Heart left ventricle (tissue), 16 donors: ENCODE measurements at regions not wholly inside any gene's neighbourhood (a gene's known extent, or its start where the extent isn't known, plus 50 kb on each side); places are given as distances from the start of the nearest gene placed in this dataset.
A peak's percentile ranks its signal among the peaks of the same experiment; 100 is the strongest.

Source experiments
- ATAC-seq, 4 donors: fragments of 200-7000 bp; cut with Tn5 transposase; one replicate each; pipeline ENCODE4 v1.9.1; 2020 to 2022; ENCODE audit warnings: moderate library complexity in 4 of 4, mild to moderate bottlenecking in 3 of 4, moderate number of reproducible peaks in 1 of 4
- DNase-seq, 5 donors: peaks; one replicate each; pipeline ENCODE4 v3.0.0-alpha.2; 2020
- H3K27ac ChIP-seq, 12 donors: fragments of 200-600 bp; sonication (generic) in 4 of 12; one replicate each; pipeline versions ENCODE4 v1.5.0 to v1.8.0; 2016 to 2022; ENCODE audit warnings: mild to moderate bottlenecking in 2 of 12
- H3K27me3 ChIP-seq, 9 donors: fragments of 200-600 bp; sonication (generic) in 2 of 9; one replicate each; pipeline versions ENCODE4 v1.5.1 to v1.8.0; 2016 to 2022; ENCODE audit warnings: mild to moderate bottlenecking in 3 of 9
- H3K36me3 ChIP-seq, 9 donors: fragments of 200-600 bp; sonication (generic) in 2 of 9; one replicate each; pipeline versions ENCODE4 v1.5.0 to v1.8.0; 2018 to 2022; ENCODE audit warnings: mild to moderate bottlenecking in 2 of 9
- H3K4me1 ChIP-seq, 12 donors: fragments of 200-600 bp; sonication (generic) in 4 of 12; one replicate each; pipeline versions ENCODE4 v1.5.0 to v1.8.0; 2016 to 2022; ENCODE audit warnings: mild to moderate bottlenecking in 3 of 12
- H3K4me3 ChIP-seq, 12 donors: fragments of 200-600 bp; sonication (generic) in 4 of 12; one replicate each; pipeline versions ENCODE4 v1.5.0 to v1.8.0; 2017 to 2022; ENCODE audit warnings: mild to moderate bottlenecking in 9 of 12, moderate library complexity in 4 of 12
- H3K9me3 ChIP-seq, 12 donors: fragments of 200-600 bp; sonication (generic) in 4 of 12; one replicate each; pipeline versions ENCODE4 v1.5.0 to v1.8.0; 2016 to 2022; ENCODE audit warnings: mild to moderate bottlenecking in 1 of 12
- CTCF ChIP-seq, 12 donors: fragments of 200-600 bp; sonication (generic) in 4 of 12; IDR thresholded peaks; one replicate each; pipeline versions ENCODE4 v1.5.0 to v1.8.0; 2018 to 2022; ENCODE audit warnings: antibody characterized with exemption in 12 of 12, mild to moderate bottlenecking in 5 of 12
- POLR2A ChIP-seq, 2 donors: fragments of 450-650 bp; IDR thresholded peaks; one replicate each; pipeline ENCODE4 v1.6.1; 2017; ENCODE audit warnings: antibody characterized with exemption in 2 of 2, mild to moderate bottlenecking in 2 of 2, moderate library complexity in 2 of 2
- WGBS, 4 donors: extraction: QIAGEN DNeasy Blood & Tissue Kit in 2 of 4; methylation state at CpG; one replicate each; pipeline versions ENCODE4 v1.1.5 to v1.1.7; 2013 to 2018; 5-methylcytosine and 5-hydroxymethylcytosine counted together
- intact Hi-C, 10 donors: fragments of 100-400 bp; cut with DNase I; formaldehyde crosslinking; loops; one replicate each; pipeline versions ENCODE4 v1.11.1 to v1.14.2; 2022
- donor health status: ischemic (EF 13 %, LVEDD 7.1; RV severe dilation, severe dysfunction).
- donor health status: healthy with polysubstance abuse.
- donor health status: DM: no; HTN: yes; CAD: no.
- donor health status: DM: no; HTN: no; CAD: no.
- donor health status: ischemic (EF 25% LVEDD 6.9; RV normal size, moderate dysfunction).
- donor health status: ischemic (EF 25% LVEDD 5.7; RV mildly dilated, moderate dysfunction).
- donor health status: healthy.
- donor health status: DM: yes; HTN: yes; CAD: no.
- donor health status: ischemic (EF 35%, LVEDD 5.7; RV mildly dilated, moderate dysfunction).
- donor health status: nonischemic (EF 11% LVEDD 7.7; RV severe dilation, severe dysfunction).
- donor health status: DM: yes; HTN: yes; CAD: no.
- donor health status: PGD.
- donor health status: ischemic (EF 29% LVEDD 5.4; RV normal size, mild dysfunction).
- donor health status: nonischemic (EF 23%, LVEDD 6.1; RV moderate dilation, normal function).

- Histone ChIP-seq H3K27me3 (no peaks in the 10 kb centered on the region), H3K36me3 (no peaks in the 10 kb centered on the region), H3K27ac (no peak overlapping the region), H3K9me3 (no peaks in the 10 kb centered on the region), H3K4me3 (no peak overlapping the region), H3K4me1 (peaks cover 2 to 33% (median 9%) of the 10 kb centered on the region in 12 donors)
- 62 to 71% (median 65%) methylated on average over 1 of the region's 1 CpG for WGBS, 4 donors
- no peak for ATAC-seq
- intact Hi-C loops: loop anchor here in 9 of 10 donors (5.0 to 10.0 kb wide), 7 partner anchors 266 to 496 kb away; no protein-coding TSS in a partner anchor
- no peak for DNase-seq
- TF ChIP-seq CTCF (IDR thresholded peaks at IDR 0.05) (no peak), POLR2A (IDR thresholded peaks at IDR 0.05) (no peak)
Observed at GRCh38 chr6:25220857-25221256, 58.3 kb upstream of the CARMIL1 start.

- TF ChIP-seq POLR2A (IDR thresholded peaks at IDR 0.05) (no peak), CTCF (IDR thresholded peaks at IDR 0.05) (no peak)
- intact Hi-C loops: loop anchor here in 9 of 10 donors (2.0 to 10.0 kb wide), 8 partner anchors 265 to 495 kb away; no protein-coding TSS in a partner anchor
- Histone ChIP-seq H3K27me3 (no peaks in the 10 kb centered on the region), H3K4me3 (no peak overlapping the region), H3K4me1 (peaks cover 2 to 33% (median 9%) of the 10 kb centered on the region in 12 donors), H3K36me3 (no peaks in the 10 kb centered on the region), H3K27ac (peak overlapping the region in 5 of 12 donors; percentile 5 to 54 (median 16)), H3K9me3 (no peaks in the 10 kb centered on the region)
- DNase-seq (no peak), ATAC-seq (no peak)
Observed at GRCh38 chr6:25222006-25222678, 57.0 kb upstream of the CARMIL1 start.

- H3K27ac ChIP-seq: peak overlapping the region in 8 of 12 donors; percentile 5 to 54 (median 26)
- no peak for TF ChIP-seq POLR2A (IDR thresholded peaks at IDR 0.05)
- TF ChIP-seq CTCF (IDR thresholded peaks at IDR 0.05): peak; percentile 77 to 94 (median 88)
- 10 to 15% (median 13%) methylated on average over 4 of the region's 4 CpGs for WGBS, 4 donors
- no peaks in the 10 kb centered on the region for H3K27me3 ChIP-seq
- DNase-seq: peak; percentile 50 to 73 (median 61)
- no peaks in the 10 kb centered on the region for H3K36me3 ChIP-seq
- ATAC-seq: peak in 2 of 4 donors; percentile 54 to 63
- H3K9me3 ChIP-seq: no peaks in the 10 kb centered on the region
- peaks cover 2 to 33% (median 9%) of the 10 kb centered on the region in 12 donors for H3K4me1 ChIP-seq
- intact Hi-C loops: loop anchor here in 9 of 10 donors (1.0 to 10.0 kb wide), 9 partner anchors 264 to 494 kb away; no protein-coding TSS in a partner anchor
- H3K4me3 ChIP-seq: peak overlapping the region in 9 of 12 donors; percentile 23 to 39 (median 30)
Observed at GRCh38 chr6:25223490-25223991, 55.6 kb upstream of the CARMIL1 start.

GRCh38 chr6:25224242-25224641, 54.9 kb upstream of the CARMIL1 start:
- Histone ChIP-seq H3K27me3 (no peaks in the 10 kb centered on the region), H3K27ac (peak overlapping the region in 7 of 12 donors; percentile 14 to 47 (median 28)), H3K4me1 (peaks cover under 1 to 30% (median 7%) of the 10 kb centered on the region in 12 donors), H3K9me3 (no peaks in the 10 kb centered on the region), H3K4me3 (no peak overlapping the region), H3K36me3 (no peaks in the 10 kb centered on the region)
- no peak for DNase-seq
- WGBS, 4 donors: 91 to 95% (median 92%) methylated on average over 4 of the region's 4 CpGs
- intact Hi-C loops: loop anchor here in 9 of 10 donors (2.0 to 10.0 kb wide), 9 partner anchors 263 to 493 kb away; no protein-coding TSS in a partner anchor
- TF ChIP-seq CTCF (IDR thresholded peaks at IDR 0.05): no peak
- no peak for ATAC-seq
